ACHN (cell line): ENCODE measurements at regions not wholly inside any gene's neighbourhood (a gene's known extent, or its start where the extent isn't known, plus 50 kb on each side); places are given as distances from the start of the nearest gene placed in this dataset.

Experiments
- DNase-seq: peaks from one replicate; pipeline ENCODE4 v3.0.0-alpha.2; 2015
- in situ Hi-C: cut with HindIII; loops from 2 replicates; pipeline ENCODE4 v1.10.0; 2017; ENCODE audit warnings: low sequenced_read_pairs, low pct_ligation_motif_present, low pct_unique_long_range_greater_than_20kb

- in situ Hi-C loops = no loop called here
These were observed 260.7 kb upstream of the DMRT1 start for GRCh38 chr9:580652-581342.

GRCh38 chr9:581673-582497, 259.6 kb upstream of the DMRT1 start:
- peak; percentile 1 for DNase-seq
- in situ Hi-C loops = no loop called here

More at GRCh38 chr9:580652-581342, 260.7 kb upstream of the DMRT1 start:
- DNase-seq = no peak

- in situ Hi-C loops = no loop called here
- DNase-seq = no peak
These were observed 258.7 kb upstream of the DMRT1 start for GRCh38 chr9:582775-583174.

- DNase-seq = no peak
- in situ Hi-C loops = no loop called here
These were observed 254.0 kb upstream of the DMRT1 start for GRCh38 chr9:587527-587926.

GRCh38 chr9:588981-589380, 252.5 kb upstream of the DMRT1 start:
- no peak for DNase-seq
- in situ Hi-C loops = no loop called here

- DNase-seq = peak; percentile 10
- in situ Hi-C loops = no loop called here
These were observed 251.8 kb upstream of the DMRT1 start for GRCh38 chr9:589723-590122.

- DNase-seq = no peak
- in situ Hi-C loops = no loop called here
These were observed 250.2 kb upstream of the DMRT1 start for GRCh38 chr9:591292-591691.

GRCh38 chr9:592225-592624, 249.3 kb upstream of the DMRT1 start:
- no peak for DNase-seq
- in situ Hi-C loops = no loop called here

- DNase-seq = no peak
- in situ Hi-C loops = no loop called here
These were observed 248.8 kb upstream of the DMRT1 start for GRCh38 chr9:592733-593132.

- no peak for DNase-seq
- in situ Hi-C loops = no loop called here
These were observed 247.7 kb upstream of the DMRT1 start for GRCh38 chr9:593809-594208.

- DNase-seq = no peak
- in situ Hi-C loops = no loop called here
These were observed 244.8 kb upstream of the DMRT1 start for GRCh38 chr9:596703-597102.

- in situ Hi-C loops = loop anchor here (25.0 kb wide), 1 partner anchor 162 kb away; no protein-coding TSS in a partner anchor
- no peak for DNase-seq
These were observed 241.5 kb upstream of the DMRT1 start for GRCh38 chr9:600006-600405.

- in situ Hi-C loops = loop anchor here (25.0 kb wide), 1 partner anchor 160 kb away; no protein-coding TSS in a partner anchor
- DNase-seq = no peak
These were observed 238.8 kb upstream of the DMRT1 start for GRCh38 chr9:602716-603115.

- in situ Hi-C loops = loop anchor here (25.0 kb wide), 1 partner anchor 159 kb away; no protein-coding TSS in a partner anchor
These were observed 238.4 kb upstream of the DMRT1 start for GRCh38 chr9:603126-603525.

GRCh38 chr9:607417-607816, 234.1 kb upstream of the DMRT1 start:
- in situ Hi-C loops = loop anchor here (25.0 kb wide), 1 partner anchor 155 kb away; no protein-coding TSS in a partner anchor
- no peak for DNase-seq

More at GRCh38 chr9:603126-603525, 238.4 kb upstream of the DMRT1 start:
- DNase-seq = no peak

- in situ Hi-C loops = loop anchor here (25.0 kb wide), 1 partner anchor 148 kb away; no protein-coding TSS in a partner anchor
- DNase-seq = peak; percentile 79
These were observed 227.6 kb upstream of the DMRT1 start for GRCh38 chr9:613771-614347.

- peak; percentile 58 for DNase-seq
- in situ Hi-C loops = loop anchor here (25.0 kb wide), 1 partner anchor 148 kb away; no protein-coding TSS in a partner anchor
These were observed 227.1 kb upstream of the DMRT1 start for GRCh38 chr9:614431-614830.

GRCh38 chr9:615756-616155, 225.7 kb upstream of the DMRT1 start:
- no peak for DNase-seq
- in situ Hi-C loops = loop anchor here (25.0 kb wide), 1 partner anchor 147 kb away; no protein-coding TSS in a partner anchor

- no peak for DNase-seq
- in situ Hi-C loops = loop anchor here (25.0 kb wide), 1 partner anchor 146 kb away; no protein-coding TSS in a partner anchor
These were observed 224.8 kb upstream of the DMRT1 start for GRCh38 chr9:616694-617093.
